ENCODE measurements at regions not wholly inside any gene's neighbourhood (a gene's known extent, or its start where the extent isn't known, plus 50 kb on each side); places are given as distances from the start of the nearest gene placed in this dataset.
"Not testable (repeated sequence)": the region's sequence is repeated elsewhere in the genome, so short reads cannot be mapped to it uniquely, and the experiment has no call there.

GRCh38 chr1:214095896-214096295, 108.1 kb downstream of the PROX1 start:
- intact Hi-C loops (cut with micrococcal nuclease; ENCODE audit: unreplicated experiment); H3K36me3 ChIP-seq (ENCODE audit: control insufficient read depth, insufficient read depth, low read length); in situ Hi-C loops (cut with HindIII; ENCODE audit: low pct_unique_long_range_greater_than_20kb, low sequenced_read_pairs); H3K27me3 ChIP-seq (ENCODE audit: control insufficient read depth, insufficient read depth, low read length); DNase-seq (ENCODE audit: low read depth, low spot score); ATAC-seq; CTCF ChIA-PET; H3K4me3 ChIP-seq (ENCODE audit: low read depth in 2 of 2, low read length in 2 of 2); BruUV-seq (replicated peaks); POLR2A ChIA-PET; H3K27ac ChIP-seq (ENCODE audit: low read length); H3K9me3 ChIP-seq (ENCODE audit: control insufficient read depth, insufficient read depth, low read depth, low read length); H3K4me1 ChIP-seq (ENCODE audit: control insufficient read depth, insufficient read depth, low read length): not testable (repeated sequence)

GRCh38 chr1:214101246-214101645, 113.5 kb downstream of the PROX1 start:
- no peak for ATAC-seq
- BruUV-seq (replicated peaks): no TSS peak
- POLR2A ChIA-PET: interaction anchor here (0.6 kb wide), 1 partner anchor 25 kb away, joined by 9 read pairs; no protein-coding TSS in a partner anchor

More at GRCh38 chr1:214101246-214101645, 113.5 kb downstream of the PROX1 start:
- no peak overlapping the region for H3K4me3 ChIP-seq (ENCODE audit: low read depth in 2 of 2, low read length in 2 of 2)
- no peak for TF ChIP-seq TCF7L2 (IDR thresholded peaks at IDR 0.05; ENCODE audit: low read depth, low read length)
- TF ChIP-seq REST (IDR thresholded peaks at IDR 0.05; ENCODE audit: insufficient read depth in 1 of 2, low read depth in 2 of 2, low read length in 1 of 2): no peak
- no peak for TF ChIP-seq CTCF (IDR thresholded peaks at IDR 0.05)
- no peak for TF ChIP-seq POLR2AphosphoS5 (IDR thresholded peaks at IDR 0.05; ENCODE audit: low read depth, low read length)
- no peak for TF ChIP-seq SIN3A (IDR thresholded peaks at IDR 0.05; ENCODE audit: borderline replicate concordance, insufficient read depth, low read depth, low read length)
- H3K27me3 ChIP-seq (ENCODE audit: control insufficient read depth, insufficient read depth, low read length): no peaks in the 10 kb centered on the region
- CTCF ChIA-PET: no interaction called here
- in situ Hi-C loops (cut with HindIII; ENCODE audit: low pct_unique_long_range_greater_than_20kb, low sequenced_read_pairs): no loop called here
- no peak overlapping the region for H3K27ac ChIP-seq (ENCODE audit: low read length)
- H3K9me3 ChIP-seq (ENCODE audit: control insufficient read depth, insufficient read depth, low read depth, low read length): no peaks in the 10 kb centered on the region
- H3K36me3 ChIP-seq (ENCODE audit: control insufficient read depth, insufficient read depth, low read length): no peaks in the 10 kb centered on the region
- intact Hi-C loops (cut with micrococcal nuclease; ENCODE audit: unreplicated experiment): no loop called here
- H3K4me1 ChIP-seq (ENCODE audit: control insufficient read depth, insufficient read depth, low read length): no peaks in the 10 kb centered on the region
- no peak for DNase-seq (ENCODE audit: low read depth, low spot score)
